ENCODE measurements at regions not wholly inside any gene's neighbourhood (a gene's known extent, or its start where the extent isn't known, plus 50 kb on each side); places are given as distances from the start of the nearest gene placed in this dataset.

DNA sequence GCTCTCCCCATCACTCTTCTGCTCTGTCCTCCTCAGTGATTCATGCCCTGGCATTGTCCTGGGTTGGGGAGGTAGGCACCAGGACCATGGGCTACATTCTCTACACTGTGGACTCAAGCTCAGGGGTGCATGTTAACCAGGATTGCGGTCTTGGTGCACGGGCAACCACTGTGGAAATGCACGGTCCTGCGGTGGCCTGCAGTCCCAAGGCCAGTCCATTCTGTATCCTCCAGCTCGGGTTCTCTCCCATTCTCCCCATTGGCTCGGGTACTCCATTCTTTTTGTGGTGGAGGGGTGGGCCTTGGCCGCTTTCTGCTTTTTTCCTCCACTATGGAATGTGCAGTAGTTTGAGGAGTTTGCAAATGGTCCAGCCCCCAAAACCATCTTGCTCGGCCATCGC is 215.0 kb upstream of the MYT1L start:
- TF ChIP-seq, protein P1, sequence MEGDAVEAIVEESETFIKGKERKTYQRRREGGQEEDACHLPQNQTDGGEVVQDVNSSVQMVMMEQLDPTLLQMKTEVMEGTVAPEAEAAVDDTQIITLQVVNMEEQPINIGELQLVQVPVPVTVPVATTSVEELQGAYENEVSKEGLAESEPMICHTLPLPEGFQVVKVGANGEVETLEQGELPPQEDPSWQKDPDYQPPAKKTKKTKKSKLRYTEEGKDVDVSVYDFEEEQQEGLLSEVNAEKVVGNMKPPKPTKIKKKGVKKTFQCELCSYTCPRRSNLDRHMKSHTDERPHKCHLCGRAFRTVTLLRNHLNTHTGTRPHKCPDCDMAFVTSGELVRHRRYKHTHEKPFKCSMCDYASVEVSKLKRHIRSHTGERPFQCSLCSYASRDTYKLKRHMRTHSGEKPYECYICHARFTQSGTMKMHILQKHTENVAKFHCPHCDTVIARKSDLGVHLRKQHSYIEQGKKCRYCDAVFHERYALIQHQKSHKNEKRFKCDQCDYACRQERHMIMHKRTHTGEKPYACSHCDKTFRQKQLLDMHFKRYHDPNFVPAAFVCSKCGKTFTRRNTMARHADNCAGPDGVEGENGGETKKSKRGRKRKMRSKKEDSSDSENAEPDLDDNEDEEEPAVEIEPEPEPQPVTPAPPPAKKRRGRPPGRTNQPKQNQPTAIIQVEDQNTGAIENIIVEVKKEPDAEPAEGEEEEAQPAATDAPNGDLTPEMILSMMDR (IDR thresholded peaks at IDR 0.05 in 4 of 5, conservative IDR thresholded peaks at IDR 0.05 in 1 of 5) = no peak
- TF ChIP-seq POLR2A (IDR thresholded peaks at IDR 0.05) = no peak

Measured in gastrocnemius medialis (tissue), 4 donors.